CD4-positive, alpha-beta T cell treated with Interleukin-6 at 100 ng/mL for 8 hours (primary cell): ENCODE measurements at regions not wholly inside any gene's neighbourhood (a gene's known extent, or its start where the extent isn't known, plus 50 kb on each side); places are given as distances from the start of the nearest gene placed in this dataset.
A peak's percentile ranks its signal among the peaks of the same experiment; 100 is the strongest.
"Not testable (repeated sequence)": the region's sequence is repeated elsewhere in the genome, so short reads cannot be mapped to it uniquely, and the experiment has no call there.

Source experiments
- DNase-seq: peaks from one replicate; pipeline ENCODE4 v3.0.0-alpha.2; 2020; ENCODE audit warnings: mixed read lengths, low spot score

DNA sequence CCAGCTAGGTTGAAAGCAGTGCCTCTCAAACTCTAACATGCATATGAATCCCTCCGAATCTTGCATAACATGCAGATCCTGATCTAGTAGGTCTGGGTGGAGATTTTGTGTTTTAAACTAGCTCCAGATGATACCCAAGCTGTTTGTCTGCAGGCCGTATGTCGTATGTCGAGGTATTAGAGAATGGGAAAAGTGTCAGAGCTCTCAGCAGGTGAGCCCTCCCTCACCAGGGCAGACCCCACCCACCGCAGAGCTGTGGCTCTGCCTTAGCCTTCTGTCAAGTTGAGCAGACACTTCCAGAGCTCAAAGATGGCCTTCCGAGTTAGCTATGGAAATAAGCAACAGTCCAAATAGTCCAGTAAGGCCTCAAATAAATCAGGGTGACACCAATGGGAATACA is 83.2 kb upstream of the MAP3K1 start:
- DNase-seq = no peak

- not testable (repeated sequence) for DNase-seq
Observed at GRCh38 chr5:56731473-56731872, 83.9 kb upstream of the MAP3K1 start.

DNA sequence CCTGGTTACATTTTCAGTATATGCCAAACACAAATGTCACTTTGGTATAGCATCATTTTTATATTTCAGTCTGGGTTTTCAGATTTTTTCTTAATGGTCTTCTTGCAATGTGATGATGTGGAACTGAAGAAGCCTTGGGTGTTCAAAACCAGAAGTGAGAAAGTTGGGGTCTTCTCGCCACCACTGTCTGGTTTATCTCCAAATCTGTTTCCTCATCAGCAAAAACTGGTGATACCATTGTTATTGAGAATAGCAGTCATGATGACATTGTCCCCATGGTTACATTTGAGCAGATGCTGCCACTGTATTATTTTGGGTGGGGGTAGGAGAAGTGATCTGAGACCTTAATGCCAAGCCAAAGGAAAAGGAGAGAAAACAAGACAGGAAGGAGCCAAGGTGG is 85.9 kb upstream of the MAP3K1 start:
- DNase-seq = no peak

DNA sequence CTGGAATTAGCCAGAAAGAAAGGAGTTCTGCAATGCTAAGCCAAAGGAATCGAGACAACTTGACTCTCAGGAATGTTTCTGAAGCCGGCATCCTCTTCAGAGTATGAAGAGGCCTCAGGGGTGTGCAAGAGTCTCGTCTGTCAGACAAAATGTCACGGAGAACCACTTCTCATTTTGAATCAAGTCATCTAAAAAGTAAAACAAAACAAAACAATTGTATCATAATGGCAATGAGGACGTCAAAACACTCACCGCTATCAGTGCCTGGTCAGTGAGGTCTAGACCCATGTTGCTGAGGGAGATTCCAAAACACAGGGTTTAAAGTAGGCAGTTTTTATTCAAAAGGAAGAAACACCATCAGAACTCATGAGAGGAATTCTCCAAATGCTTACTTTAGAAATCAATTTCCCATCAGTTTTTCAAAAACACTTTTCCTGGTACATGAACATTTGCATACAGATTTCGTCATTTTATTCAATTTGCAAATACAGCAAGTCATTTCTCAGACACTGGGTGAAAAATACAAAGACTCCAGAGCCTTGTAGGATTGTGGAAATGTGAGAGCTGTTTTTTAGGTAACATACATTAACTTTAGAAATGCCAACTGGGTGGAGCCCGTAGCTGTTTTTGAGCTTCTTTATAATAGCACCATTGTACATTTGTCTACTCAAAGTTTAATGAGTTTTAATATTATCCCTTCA is 89.5 kb upstream of the MAP3K1 start:
- no peak for DNase-seq

DNA sequence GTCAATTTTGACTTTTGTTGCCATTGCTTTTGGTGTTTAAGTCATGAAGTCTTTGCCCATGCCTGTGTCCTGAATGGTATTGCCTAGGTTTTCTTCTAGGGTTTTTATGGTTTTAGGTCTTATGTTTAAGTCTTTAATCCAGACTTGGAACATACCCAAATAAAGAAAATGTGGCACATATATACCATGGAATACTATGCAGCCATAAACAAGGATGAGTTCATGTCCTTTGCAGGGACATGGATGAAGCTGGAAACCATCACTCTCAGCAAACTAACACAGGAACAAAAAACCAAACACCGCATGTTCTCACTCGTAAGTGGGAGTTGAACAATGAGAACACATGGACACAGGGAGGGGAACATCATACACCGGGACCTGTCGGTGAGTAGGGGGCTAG is 90.5 kb upstream of the MAP3K1 start:
- not testable (repeated sequence) for DNase-seq

DNA sequence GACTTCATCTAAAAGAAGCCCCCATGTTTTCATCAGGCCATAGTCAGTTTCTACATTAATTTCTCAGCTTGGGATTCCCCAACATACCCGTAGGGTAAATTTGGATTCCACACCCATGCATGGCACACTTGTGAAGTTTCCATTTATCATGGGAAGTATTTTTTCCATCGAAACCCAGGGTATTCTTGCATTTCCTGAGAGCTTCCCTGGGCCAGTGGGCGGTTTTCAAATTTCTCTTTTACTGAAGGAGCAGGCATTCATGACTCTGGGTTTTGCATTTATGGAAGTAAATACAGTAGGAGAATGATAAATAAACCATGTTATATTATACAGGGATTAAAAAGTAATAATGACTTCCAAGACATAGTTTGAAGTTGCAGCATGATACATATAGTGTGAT is 93.0 kb upstream of the MAP3K1 start:
- no peak for DNase-seq

GRCh38 chr5:56717253-56717987 is 97.9 kb upstream of the MAP3K1 start:
- no peak for DNase-seq

DNA sequence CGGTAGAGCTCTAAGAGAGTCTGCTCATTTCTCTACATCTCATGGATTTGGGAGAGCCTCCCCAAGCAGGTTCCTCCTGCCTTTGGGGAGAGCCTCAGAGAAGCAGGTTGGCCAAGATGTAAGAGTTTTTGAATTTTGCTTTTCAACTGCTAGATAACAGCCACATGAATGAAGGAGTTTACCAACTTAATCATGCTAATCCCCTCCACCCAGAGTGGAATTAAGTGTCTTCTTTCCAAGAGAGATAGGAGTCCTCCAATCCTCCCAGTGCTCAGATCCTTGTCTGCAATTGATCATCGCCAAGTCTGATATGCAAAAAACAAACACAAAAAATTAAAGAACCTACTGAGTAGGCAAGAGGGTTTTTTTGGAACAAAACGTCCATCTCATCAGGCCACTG is 99.4 kb upstream of the MAP3K1 start:
- DNase-seq = no peak

DNA sequence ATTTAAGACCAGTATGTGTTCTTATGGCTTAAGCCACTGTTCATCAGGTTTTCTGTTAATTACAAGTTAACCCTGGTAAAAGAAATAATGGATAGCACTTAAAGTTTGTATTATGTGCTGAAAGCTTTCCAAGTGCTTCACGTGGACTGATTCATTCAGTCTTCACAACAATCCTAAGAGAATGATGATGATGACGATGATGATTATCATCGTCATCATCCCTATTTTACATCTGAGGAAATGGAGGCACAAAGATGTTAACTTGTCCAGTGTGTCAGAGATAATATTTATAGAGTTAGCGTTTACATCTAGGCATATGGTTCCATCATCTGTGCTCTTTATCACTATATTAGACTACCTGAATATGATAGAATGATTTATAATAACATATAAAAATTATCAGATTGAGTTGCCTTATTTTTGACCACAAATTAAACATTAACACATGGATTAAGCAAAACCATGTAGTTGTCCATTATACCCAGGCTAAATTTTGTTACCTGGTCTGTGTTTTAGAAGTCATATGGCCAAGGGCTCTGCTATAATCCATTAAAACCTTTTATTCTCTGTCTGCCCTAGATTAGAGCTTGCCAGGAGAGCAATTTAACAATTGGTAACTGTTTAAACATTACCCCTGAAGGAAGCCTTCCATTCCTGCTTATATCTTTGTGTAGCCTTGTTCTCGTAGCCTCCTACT is 102.3 kb upstream of the MAP3K1 start:
- DNase-seq = no peak

DNA sequence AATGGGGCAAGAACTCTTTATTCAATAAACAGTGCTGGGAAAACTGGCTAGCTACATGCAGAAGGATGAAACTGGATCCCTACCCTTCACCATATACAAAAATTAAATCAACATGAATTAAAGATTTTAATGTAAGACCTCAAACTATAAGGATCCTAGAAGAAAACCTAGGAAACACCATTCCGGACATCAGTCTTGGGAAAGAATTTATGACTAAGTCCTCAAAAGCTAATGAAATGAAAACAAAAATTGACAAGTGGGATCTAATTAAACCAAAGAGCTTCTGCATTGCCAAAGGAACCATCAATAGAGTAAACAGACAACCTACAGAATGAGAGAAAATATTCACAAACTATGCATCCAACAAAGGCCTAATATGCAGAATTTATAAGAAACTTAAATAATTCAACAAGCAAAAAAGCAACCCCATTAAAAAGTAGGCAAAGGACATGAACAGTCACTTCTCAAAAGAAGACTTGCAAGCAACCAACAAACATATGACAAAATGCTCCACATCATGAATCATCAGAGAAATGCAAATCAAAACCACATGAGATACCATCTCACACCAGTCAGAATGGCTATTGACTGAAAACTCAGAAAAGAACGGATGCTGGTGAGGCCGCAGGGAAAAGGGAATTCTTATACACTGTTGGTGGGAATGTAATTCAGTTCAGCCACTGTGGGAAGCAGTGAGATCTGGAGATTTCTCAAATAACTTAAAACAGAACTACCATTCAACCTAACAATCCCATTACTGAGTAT is 104.3 kb upstream of the MAP3K1 start:
- DNase-seq = peak; percentile 25

DNA sequence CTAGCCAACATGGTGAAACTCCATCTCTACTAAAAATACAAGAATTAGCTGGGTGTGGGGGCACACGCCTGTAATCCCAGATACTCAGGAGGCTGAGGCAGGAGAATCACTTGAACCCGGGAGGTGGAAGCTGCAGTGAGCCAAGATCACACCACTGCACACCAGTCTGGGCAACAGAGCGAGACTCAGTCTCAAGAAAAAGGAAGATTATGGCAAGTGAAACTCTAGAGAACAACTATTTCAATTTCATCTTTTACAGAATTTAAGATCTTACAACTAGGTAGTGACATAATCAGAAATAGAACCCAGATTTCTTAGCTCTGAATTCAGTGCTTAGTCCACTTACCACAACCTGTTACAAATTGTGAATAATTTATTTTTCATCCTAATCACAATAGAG is 108.8 kb upstream of the MAP3K1 start:
- no peak for DNase-seq

DNA sequence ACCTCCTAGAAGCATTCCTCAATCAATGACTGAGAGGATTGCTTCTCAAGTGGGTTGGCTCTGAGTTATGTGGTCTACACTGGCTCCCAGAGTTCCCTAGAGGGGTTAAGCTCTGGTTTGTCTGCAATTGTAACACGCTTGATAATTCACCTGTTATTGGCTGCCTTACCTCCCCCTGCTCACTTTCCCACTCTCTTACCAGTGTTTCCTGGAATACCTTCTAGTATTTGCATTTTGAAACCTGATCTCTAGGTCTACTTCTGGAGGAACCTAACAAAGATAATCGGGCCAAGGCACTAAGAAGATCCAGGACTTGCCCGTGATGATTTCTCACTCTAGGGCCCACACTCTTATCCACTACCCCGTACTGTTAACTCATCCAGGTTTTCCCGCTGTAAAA is 110.1 kb upstream of the MAP3K1 start:
- DNase-seq = no peak

- no peak for DNase-seq
Observed at GRCh38 chr5:56703952-56704351, 111.4 kb upstream of the MAP3K1 start.

- DNase-seq = peak; percentile 34
Observed at GRCh38 chr5:56700711-56701110, 114.6 kb upstream of the MAP3K1 start.

GRCh38 chr5:56699538-56699937 is 115.8 kb upstream of the MAP3K1 start:
- no peak for DNase-seq

DNA sequence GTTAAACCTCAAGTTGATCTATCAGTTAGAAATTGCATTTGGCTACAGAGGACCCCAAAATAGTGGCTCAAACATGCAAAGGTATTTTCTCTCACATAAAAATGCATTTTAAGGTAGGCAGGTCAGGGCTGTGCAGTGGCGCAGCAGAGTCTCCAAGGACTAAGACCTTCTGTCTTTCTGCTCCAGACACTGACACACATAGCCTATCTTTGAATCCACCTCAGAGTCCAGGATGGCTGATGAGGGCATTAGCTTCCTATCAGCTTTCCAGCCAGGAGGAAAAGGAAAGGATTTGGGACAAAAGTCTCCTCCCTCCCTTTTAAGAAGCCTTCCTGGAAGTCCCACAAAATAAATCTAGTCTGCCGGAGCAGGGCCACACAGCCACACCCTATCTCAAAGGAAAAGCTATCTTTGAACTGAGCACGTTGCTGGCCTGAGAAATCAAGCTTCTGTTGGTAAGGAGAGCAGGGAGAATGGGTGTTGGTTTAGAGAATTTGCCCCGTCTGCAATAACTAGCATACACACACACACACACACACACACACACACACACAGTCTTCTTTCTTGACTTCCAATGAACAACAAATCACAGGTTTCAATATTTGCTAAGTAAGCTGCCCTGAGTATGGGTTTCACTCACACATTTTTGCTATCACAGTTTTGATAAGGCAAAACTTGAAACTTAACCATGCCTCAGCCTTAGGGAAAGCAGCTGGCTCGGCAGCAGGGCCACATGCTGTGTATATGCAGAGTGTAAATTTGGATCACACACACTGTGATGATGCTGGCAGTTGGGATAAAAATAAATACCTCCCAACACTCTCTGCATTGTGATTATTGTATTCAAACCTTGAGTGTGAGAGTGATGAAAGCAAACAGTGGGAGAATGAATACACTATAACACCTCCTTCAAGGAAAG is 116.6 kb upstream of the MAP3K1 start:
- DNase-seq = peak; percentile 21

DNA sequence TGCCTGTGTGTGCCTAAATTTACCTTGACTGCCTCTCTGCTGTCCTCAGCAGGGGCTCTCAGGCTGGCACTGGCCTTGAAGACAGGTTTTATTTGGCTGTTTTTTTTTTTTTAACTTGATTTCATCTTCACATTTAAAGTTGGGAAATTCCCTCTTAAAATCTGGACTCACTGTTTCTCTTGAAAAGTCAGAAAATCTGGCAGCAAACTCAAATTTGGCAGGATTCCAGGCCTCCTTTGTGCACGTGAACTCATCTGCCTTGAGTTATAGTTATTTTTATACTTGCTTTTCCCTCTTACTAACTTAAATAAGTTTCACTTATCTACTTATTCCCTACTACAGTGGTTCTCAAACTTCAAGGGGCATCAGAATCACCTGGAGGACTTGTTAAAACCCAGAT is 118.4 kb upstream of the MAP3K1 start:
- DNase-seq = peak; percentile 19

GRCh38 chr5:56693220-56693579 is 122.1 kb upstream of the MAP3K1 start:
- DNase-seq = no peak

GRCh38 chr5:56692359-56693219 is 122.8 kb upstream of the MAP3K1 start:
- DNase-seq = peak; percentile 39

- DNase-seq = no peak
Observed at GRCh38 chr5:56688402-56688801, 126.9 kb upstream of the MAP3K1 start.
